Astrocyte of the cerebellum (primary cell): ENCODE measurements at regions not wholly inside any gene's neighbourhood (a gene's known extent, or its start where the extent isn't known, plus 50 kb on each side); places are given as distances from the start of the nearest gene placed in this dataset.
"Not testable (repeated sequence)": the region's sequence is repeated elsewhere in the genome, so short reads cannot be mapped to it uniquely, and the experiment has no call there.

Experiments
- DNase-seq: peaks from one replicate; pipeline ENCODE4 v3.0.0-alpha.2; 2011; ENCODE audit warnings: low read depth
- H3K4me3 ChIP-seq: 2 replicates; pipeline ENCODE4 v1.5.1; 2011; ENCODE audit warnings: mild to moderate bottlenecking, low read depth, low read length, moderate library complexity
- CTCF ChIP-seq: IDR thresholded peaks from 2 replicates; pipeline ENCODE4 v1.5.1; 2012; ENCODE audit warnings: low read length, low read depth, moderate library complexity, mild to moderate bottlenecking; ENCODE audit errors: missing control alignments
- in situ Hi-C: cut with HindIII; loops from 2 replicates; pipeline ENCODE4 v1.10.0; 2017; ENCODE audit warnings: low sequenced_read_pairs

- no peak for DNase-seq
- no peak for TF ChIP-seq CTCF
- in situ Hi-C loops, result no loop called here
- H3K4me3 ChIP-seq, result no peak overlapping the region
These were observed 151.6 kb upstream of the ZC4H2 start for GRCh38 chrX:65127842-65128241.

GRCh38 chrX:65098851-65099250, 122.6 kb upstream of the ZC4H2 start:
- no peak for TF ChIP-seq CTCF
- in situ Hi-C loops, result no loop called here

GRCh38 chrX:65093658-65094057, 117.4 kb upstream of the ZC4H2 start:
- in situ Hi-C loops, result no loop called here
- H3K4me3 ChIP-seq, result no peak overlapping the region
- DNase-seq, result no peak
- no peak for TF ChIP-seq CTCF

More at GRCh38 chrX:65098851-65099250, 122.6 kb upstream of the ZC4H2 start:
- DNase-seq, result no peak
- no peak overlapping the region for H3K4me3 ChIP-seq

GRCh38 chrX:65073233-65073632, 97.0 kb upstream of the ZC4H2 start:
- no peak for DNase-seq
- H3K4me3 ChIP-seq, result no peak overlapping the region
- no peak for TF ChIP-seq CTCF
- in situ Hi-C loops, result no loop called here

GRCh38 chrX:65072590-65072989, 96.3 kb upstream of the ZC4H2 start:
- in situ Hi-C loops, result no loop called here
- DNase-seq, result no peak
- no peak overlapping the region for H3K4me3 ChIP-seq
- TF ChIP-seq CTCF, result no peak

- DNase-seq, H3K4me3 ChIP-seq, in situ Hi-C loops: not testable (repeated sequence)
These were observed 82.4 kb upstream of the ZC4H2 start for GRCh38 chrX:65058626-65059025.

GRCh38 chrX:65045001-65045400, 68.8 kb upstream of the ZC4H2 start:
- no peak overlapping the region for H3K4me3 ChIP-seq
- DNase-seq, result no peak
- in situ Hi-C loops, result no loop called here
- no peak for TF ChIP-seq CTCF
